ENCODE measurements at regions not wholly inside any gene's neighbourhood (a gene's known extent, or its start where the extent isn't known, plus 50 kb on each side); places are given as distances from the start of the nearest gene placed in this dataset.

DNA sequence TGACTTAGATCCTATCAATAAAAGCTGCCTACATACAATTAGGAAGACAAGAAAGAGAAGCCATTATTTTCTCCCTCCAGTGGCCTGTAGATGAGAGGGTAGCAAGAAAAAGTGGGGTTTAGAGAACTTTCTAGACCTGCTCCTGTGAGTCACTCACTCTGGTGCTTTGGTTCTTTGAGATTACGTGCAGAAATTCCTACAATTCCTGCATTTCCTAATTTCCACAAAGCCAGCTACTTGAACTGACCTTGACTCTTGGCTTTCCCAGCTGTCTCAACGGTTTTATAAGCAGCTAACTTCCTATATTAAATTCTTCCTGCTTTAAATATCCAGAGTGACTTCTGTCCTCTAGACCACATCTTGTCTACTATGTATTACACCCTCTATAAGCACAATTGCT lies 899.5 kb upstream of the KLHL29 start:
- DNase-seq (ENCODE audit: low read depth in 2 of 2), result no peak

DNA sequence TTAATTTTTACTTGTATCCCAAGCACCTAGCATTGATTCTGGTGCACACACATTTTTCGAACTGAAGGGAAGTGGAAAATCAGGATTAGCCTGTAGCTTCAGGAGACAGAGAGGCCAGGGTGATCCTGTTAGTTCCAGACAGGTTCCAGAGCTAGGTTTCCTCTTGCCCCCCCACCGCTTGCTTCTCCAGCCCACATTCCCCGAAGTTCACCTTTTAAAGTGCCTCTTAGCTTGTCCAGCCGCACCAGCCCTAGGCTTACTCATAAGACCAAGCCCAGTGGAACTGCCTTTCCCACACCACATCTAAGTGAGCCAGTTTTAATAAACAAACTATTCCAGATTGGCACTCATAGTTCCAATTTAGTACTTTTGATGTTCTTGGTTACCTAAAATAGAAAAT lies 898.6 kb upstream of the KLHL29 start:
- no peak for DNase-seq (ENCODE audit: low read depth in 2 of 2)

DNA sequence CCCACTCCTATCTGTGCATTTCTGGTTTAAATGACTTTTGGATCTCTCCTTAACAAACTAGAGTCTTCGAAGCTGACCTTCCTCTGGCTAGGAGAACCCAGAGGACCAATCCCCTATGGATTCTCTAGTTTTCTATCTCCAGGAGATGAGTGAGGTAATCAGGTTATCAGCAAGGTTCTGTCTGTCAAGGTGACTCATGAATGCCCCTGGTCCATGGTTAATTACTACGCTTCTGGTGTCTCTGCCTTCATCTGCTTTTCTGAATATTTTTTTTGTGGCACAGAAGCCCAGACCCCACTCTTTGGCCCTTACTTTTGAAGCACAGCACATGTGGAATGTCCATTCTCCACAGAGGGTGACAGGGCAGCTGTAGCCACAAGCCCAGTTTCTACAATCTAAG lies 897.9 kb upstream of the KLHL29 start:
- DNase-seq (ENCODE audit: low read depth in 2 of 2), result no peak

DNA sequence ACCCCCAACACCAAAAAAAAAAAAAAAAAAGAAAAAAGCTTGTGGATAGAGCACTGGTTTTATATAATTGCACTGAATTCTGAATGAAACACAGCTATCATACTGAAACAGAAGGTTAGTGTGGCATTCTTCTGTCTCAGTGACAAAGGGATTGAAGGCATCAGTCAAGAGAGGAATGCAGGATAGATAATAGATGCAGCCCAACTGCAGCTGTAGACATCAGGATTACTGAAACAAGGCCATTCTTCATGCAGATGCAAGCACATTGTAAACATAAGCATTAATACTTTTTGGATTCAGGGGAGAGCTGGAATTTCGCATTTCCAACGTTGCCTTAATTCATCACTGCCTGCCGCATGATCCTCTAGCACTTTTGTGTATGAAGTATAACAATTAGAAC lies 897.4 kb upstream of the KLHL29 start:
- no peak for DNase-seq (ENCODE audit: low read depth in 2 of 2)

DNA sequence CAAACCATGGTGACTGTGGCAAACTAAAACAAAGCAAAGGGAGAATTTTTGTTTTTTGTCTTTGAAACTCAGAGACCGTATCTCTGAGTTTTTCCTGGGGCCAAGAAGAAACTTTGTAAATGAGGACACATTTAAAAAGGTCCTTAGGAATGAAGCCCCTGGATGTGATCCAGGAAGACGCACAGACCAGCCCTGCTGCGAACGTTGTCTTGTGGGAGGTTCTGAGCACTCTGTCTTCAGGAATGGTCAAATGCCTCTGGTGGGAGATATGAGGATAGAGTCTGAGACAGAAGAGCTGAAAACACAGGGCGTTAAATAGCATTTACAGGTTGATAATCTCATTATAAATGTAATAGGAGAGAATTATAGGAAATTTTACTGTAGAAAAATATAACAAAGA lies 893.5 kb upstream of the KLHL29 start:
- no peak for DNase-seq (ENCODE audit: low read depth in 2 of 2)

DNA sequence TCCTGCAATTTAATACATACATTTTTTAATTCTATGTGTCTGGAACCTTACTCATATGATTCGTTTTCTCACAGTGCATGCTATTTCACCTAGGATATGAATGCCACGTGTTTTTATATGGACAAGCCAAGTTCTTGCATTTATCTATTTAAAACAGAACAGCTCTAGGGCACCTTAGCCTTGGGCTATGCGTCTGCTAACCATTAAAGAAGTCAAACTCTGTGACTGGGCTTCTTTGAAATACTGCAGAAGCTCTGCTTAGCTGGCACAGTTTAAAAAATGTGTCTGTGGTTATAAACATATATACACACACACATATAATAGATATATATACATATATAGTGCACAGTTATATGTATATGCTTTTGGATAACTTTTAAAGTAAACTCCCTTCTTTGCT lies 890.8 kb upstream of the KLHL29 start:
- DNase-seq (ENCODE audit: low read depth in 2 of 2), result no peak

DNA sequence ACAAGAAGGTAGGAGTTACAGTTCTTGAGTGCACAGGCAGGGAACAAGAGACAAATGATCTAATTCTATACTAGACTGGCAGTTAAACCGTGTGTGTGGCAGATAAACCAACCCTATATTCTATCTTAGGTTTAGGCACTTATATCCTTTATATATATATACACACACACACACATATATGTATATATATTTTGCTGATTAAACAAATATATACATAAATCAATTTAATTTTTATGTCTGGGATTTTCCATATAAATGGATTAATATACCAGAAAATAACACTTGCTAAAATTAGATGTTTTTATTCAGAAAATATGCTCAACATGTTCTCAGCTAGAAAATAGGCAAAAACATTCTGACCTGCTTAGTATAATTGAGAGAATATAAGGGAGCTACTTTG lies 887.9 kb upstream of the KLHL29 start:
- DNase-seq (ENCODE audit: low read depth in 2 of 2), result no peak

DNA sequence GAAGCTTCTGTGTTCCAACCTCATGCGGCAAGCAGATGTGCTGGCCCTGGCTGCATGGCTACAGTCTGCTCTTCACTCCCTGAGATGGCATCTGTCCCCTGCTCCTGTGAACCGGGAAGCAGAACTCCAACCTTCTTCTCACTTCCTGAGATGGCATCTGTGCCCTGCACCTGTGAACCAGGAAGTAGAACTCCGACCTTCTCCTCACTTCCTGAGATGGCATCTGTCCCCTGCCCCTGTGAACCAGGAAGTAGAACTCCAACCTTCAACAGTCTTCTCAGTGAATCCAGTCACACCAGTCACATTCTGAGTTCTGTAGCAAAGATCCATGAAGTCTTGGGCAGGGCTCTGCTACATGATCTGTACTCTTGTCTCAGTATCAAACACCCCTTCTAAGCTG lies 887.2 kb upstream of the KLHL29 start:
- no peak for DNase-seq (ENCODE audit: low read depth in 2 of 2)

DNA sequence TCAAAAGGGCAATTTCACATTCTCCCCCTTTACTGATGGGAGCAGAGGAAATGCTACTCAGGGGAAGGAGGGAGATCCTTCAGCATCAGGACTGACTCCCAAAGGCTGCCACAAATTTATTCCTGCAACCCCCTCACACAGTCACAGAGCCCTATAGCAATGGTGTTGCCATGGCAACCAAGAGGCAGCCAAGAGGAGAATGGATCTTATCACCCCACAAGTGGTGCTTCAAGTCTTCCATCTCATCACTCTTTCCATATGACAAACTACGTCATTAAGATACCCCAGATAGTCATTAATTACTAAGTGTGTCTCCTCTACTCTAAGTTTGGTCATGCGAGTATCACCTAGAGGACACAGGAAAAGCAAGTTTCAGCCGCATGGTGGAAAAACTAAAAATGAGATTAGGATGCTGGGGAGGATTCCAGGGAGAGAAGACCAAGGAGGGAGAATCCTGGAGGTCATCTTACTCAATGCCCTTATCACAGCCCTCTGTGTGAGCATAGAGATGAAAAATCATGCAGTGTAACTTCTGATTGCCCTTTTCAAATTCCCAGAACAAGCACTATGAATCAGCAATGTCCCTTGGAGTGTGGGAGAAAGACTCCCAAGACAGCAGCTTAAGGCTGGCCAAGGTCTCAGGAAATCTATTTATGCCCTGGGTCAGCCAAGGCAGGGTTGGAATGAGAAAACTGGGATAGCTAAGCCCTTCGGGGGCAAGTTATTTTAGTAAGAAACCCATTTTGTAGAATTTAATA lies 885.7 kb upstream of the KLHL29 start:
- DNase-seq (ENCODE audit: low read depth in 2 of 2), result no peak

DNA sequence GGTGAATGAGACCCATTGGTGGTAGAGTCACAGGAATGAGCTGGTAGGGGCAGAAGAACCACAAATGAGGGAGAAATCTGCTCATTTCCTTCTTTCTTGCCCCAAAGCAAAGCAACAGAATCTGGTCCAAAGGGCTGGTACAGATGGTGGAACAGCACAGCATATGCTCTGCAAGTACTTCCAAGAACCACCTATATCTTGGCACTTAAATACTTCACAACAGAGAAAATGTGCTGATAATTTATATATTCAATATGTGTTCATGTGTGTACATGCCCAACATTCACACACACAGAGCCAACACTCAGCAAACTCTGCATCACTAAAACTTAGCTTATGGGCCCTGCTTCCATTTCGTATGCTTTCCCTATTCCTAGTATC lies 884.4 kb upstream of the KLHL29 start:
- no peak for DNase-seq (ENCODE audit: low read depth in 2 of 2)

DNA sequence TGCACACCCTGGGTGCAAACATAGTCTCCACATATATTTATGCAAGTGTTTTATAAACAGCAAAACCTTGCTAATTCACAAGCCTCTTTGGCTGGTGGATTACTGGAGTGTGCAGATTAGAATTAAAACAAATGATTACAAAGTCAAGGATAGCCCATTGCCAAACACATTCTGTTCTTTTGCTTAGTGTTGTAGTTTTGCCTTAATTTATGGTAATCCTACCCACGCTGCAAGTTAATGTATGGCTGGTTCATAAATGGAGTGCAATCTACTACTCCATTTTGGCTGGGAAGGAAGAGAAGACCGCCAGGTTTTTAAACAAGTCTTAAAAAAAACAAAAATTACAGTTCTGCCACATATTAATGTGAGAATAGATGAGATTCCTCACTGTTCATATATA lies 883.1 kb upstream of the KLHL29 start:
- no peak for DNase-seq (ENCODE audit: low read depth in 2 of 2)

DNA sequence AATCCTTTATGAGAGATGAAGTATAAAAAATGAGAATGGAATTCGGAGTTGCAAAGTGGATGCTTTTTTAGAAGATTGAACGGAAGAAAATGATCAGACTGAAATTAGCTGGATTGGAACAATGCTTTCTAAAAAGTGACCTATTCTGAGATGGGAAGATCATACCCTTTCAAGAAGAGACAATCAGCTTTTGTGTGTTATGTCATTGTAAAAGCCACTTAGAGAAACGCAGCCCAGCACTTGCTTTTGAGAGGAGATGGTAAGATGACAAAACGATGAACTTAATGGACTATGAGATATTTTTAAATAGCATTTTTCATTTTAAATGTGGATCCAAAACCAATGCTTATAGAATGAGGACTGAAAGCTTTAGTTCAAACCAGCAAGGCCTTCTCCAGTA lies 871.4 kb upstream of the KLHL29 start:
- DNase-seq (ENCODE audit: low read depth in 2 of 2), result no peak

DNA sequence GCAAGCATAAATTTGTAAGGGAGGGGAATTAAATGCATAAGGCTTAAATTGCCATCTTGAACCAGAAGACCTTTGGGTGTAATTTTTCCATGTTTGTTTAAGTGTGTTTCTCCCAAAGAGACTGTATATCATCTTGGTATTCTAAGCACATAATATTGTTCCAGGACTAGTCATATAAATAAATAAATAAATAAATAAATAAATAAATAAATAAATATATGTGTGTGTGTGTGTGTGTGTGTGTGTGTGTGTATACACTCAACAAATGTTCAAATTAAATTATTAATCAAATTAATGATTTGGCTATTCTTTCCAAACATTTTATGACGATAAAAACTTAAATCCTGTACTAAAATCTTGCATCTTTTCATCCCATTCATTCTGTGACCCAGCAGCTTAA lies 867.8 kb upstream of the KLHL29 start:
- DNase-seq (ENCODE audit: low read depth in 2 of 2), result no peak

DNA sequence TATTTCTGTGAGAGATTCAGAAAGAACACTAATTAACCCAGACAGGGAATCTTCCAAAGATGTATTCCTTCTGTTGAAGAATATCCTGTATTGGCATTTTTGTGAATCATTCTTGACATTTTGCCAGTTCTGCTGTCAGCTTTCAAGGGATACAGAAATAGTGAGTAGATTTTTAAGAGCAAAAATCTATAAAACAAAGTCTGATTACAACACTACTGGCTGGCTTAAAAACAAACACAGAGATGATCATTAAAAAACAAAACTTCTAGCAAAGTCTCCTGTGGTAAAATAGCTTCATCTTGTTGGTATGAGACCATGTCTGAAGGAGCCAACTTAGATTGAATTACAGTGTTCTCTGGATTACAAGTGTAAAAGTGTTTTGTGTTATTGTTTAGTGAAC lies 866.3 kb upstream of the KLHL29 start:
- no peak for DNase-seq (ENCODE audit: low read depth in 2 of 2)

DNA sequence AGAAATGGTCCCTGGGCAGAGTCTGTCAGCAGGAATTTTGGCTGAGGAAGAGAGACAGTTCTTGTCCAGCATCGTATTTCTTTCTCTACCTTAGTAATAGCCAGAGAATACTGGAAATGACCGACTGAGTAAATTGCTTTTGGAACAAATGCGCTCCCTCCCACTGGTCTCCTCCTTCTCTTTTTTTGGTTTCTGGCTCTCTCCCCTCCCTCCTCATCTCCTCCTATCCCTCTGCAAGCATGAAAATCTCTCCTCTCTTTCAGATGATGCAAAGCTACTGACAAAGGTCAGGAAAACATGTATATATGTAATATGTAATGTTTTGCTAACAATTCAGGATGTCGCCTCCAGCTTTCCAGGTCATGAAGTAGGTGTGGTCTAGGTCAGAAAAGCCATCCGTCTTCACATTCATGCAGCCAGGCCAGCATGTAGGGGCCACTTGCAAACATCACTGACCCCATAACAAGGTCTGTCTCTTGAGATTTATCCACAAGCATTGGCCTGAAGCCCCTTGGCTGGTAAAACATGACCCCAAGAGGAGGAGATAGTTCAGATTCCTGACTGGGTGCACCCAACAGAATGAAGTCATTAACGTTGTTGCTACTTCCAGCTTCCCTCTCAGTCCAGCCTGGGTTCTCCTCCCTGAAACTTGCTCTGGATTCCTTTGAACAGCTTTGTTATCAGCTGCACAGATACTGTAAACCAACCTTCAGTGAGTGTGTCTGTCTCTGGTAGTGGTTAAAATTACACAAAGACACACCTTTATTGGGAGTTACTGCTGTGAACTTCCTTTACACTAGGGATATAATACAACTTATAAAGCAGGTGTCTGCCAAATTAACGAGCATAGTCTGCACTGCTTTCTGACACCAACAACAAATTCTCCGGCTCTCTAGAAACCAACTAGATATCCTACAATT lies 864.4 kb upstream of the KLHL29 start:
- no peak for DNase-seq (ENCODE audit: low read depth in 2 of 2)

DNA sequence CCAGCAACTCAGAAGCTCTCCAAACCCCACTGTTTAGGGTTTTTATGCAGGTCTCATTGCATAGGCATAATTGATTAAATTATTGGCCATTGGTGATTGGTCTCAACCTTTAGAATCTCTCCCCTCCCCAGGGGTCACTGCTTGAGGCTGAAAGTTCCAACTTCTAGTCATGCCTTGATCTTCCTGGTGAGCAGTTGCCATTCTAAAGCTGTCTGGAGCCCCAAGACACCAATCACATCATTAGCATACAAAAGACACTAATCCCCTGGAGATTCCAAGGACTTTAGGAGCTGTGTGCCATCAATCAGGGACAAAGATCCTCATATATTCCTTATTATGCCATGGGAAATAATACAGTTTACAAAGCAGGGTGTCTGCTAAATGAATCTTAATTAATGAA lies 863.4 kb upstream of the KLHL29 start:
- no peak for DNase-seq (ENCODE audit: low read depth in 2 of 2)

DNA sequence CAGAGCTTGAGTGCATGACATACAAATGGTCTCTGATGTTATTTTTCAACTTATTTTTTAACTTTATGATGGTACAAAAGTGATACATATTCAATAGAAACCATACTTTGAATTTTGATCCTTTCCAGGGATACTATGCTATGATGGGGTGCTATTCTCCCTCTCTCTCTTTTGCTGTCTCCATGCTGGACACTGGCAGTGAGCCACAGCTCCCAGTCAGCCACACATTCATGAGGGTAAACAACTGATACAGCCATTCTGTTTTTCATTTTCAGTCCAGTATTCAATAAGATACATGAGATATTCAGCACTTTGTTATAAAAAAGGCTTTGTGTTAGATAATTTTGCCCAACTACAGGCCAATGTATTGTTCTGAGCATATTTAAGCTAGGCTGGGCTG lies 859.3 kb upstream of the KLHL29 start:
- DNase-seq (ENCODE audit: low read depth in 2 of 2), result no peak

DNA sequence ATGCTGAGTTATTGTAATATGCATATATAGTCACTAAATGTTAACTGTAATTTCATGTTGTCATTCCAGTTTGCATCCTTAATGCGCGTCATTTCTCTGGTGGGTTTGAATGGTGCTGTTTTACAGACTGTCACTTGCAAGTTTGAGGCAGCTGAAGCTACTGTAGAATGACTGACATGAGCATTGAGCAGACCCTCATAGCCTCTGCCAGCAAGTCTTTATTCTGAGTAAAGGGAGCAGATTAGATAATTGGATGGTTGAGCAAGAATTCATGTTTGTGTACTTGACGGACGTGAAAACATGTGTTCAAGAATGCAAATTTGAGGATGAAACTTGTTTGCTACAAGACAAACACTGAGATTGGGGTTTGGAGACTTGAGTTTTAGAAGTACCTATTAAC lies 854.8 kb upstream of the KLHL29 start:
- DNase-seq (ENCODE audit: low read depth in 2 of 2), result no peak

DNA sequence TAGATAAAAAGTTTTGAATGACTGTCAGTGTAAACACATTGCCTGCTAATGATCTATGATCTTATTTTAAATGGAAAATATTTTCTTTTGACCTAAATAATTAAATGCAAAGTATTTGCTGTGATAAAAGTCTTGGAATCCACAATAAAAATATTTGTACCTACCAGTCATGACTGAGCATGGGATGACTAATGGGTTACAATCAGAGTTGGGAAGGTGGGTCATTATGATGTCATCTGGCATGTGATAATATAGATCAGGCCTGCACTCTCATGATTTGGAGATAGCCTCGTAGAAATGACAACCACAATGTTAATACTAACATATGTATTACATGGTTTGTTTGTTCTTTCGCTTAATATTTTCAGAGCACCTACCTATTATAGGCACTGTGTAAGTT lies 848.8 kb upstream of the KLHL29 start:
- DNase-seq (ENCODE audit: low read depth in 2 of 2), result no peak

DNA sequence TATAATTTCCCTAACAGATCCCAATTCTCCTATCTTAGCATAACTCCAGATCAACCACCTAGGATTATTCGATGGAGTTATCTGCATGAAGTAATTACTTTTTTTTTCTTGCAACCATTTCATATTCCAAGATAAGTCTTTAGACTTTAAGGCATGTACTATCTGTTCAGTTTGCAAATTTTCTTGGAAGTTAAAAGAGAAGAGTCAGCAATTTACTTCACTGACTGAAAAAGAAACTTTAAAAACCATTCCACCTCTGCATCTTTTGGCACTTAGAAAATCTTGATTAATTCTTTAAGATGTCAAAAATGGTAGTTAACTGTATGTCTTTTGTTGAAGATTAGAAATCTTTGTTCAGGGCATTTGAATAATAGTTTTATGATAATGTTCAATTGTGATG lies 830.5 kb upstream of the KLHL29 start:
- no peak for DNase-seq (ENCODE audit: low read depth in 2 of 2)

DNA sequence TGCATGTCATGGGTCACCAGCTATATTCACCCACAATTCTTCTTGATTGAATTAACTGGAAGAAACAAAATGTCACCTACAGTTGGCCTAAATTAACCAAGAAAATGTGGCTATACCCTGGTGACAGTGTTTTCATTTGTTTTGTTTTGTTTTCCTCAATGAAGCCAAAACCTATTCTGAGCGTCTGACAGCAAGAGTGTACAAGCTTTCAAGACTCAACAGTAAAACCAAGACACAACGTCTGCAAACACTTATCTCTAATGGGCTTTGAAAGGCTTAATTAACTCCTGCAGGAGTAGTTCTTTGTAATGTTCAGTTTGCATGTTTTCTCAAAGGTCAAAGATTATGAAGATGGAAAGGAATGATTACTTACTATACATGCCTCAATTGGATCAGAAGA lies 827.6 kb upstream of the KLHL29 start:
- DNase-seq (ENCODE audit: low read depth in 2 of 2), result no peak

DNA sequence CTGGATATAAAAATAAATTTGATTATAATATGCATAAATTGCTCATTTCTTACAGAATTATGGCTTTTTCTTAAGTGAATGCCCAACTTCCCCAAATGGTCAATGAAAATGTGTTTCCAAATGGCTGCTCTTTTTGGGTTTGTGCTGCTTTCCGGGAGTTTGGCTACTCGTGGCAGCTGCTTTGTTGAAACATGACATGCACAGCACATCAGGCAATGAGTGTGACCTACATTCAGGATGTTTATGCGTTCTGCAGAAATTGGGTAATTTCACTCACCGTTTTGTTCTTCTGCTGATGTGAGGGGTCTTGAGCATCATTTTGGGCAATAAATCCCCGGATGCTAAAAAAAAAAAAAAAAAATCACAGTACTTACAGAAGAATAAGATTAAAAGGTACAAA lies 825.0 kb upstream of the KLHL29 start:
- no peak for DNase-seq (ENCODE audit: low read depth in 2 of 2)

DNA sequence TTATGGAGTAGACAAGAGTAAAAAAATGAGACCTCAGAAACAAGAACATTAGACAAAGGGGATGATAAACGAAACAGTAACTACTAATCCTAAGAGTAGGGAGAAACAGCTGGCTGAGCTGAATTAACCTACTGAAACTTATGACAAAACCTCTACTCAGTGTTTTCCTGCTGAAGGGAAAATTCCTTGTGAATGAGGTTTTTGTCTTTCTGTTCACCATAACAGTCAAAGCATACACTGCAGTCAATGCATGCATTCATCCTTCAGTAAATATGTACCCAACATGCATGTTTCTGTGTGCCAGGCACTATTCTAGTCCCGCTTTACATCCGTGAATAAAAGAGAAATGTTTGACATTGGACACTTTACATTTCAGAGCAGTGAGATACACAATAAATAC lies 805.6 kb upstream of the KLHL29 start:
- no peak for DNase-seq (ENCODE audit: low read depth in 2 of 2)

Measured in stimulated activated CD8-positive, alpha-beta memory T cell treated with anti-CD3 and anti-CD28 coated beads, Interleukin-7, amount 100 ng/mL, for 4 hours (primary cell).